ENCODE measurements at regions not wholly inside any gene's neighbourhood (a gene's known extent, or its start where the extent isn't known, plus 50 kb on each side); places are given as distances from the start of the nearest gene placed in this dataset.

- no peaks in the 10 kb centered on the region for H3K27me3 ChIP-seq (ENCODE audit: control insufficient read depth in 2 of 2, insufficient read depth in 2 of 2, low read length in 2 of 2)
- DNase-seq (ENCODE audit: low read depth, low spot score) (peak; percentile 99), FAIRE-seq (peak; percentile 91)
- TF ChIP-seq CTCF (IDR thresholded peaks at IDR 0.05; ENCODE audit: extremely low read depth in 1 of 2, insufficient read depth in 1 of 2, low read depth in 1 of 2, low read length in 2 of 2): no peak
- TF ChIP-seq EZH2 (IDR thresholded peaks at IDR 0.05; ENCODE audit: borderline replicate concordance, low read depth, low read length, severe bottlenecking): no peak
- TF ChIP-seq JUN (IDR thresholded peaks at IDR 0.05; ENCODE audit: borderline replicate concordance, insufficient read depth, insufficient read length, low read depth): peak; percentile 96
- peak; percentile 92 for TF ChIP-seq POLR2AphosphoS5 (IDR thresholded peaks at IDR 0.05; ENCODE audit: insufficient read depth, low read depth, low read length)
- peak; percentile 94 for TF ChIP-seq FOS (IDR thresholded peaks at IDR 0.05; ENCODE audit: borderline replicate concordance, insufficient read depth, low read length)
- TF ChIP-seq, protein P1, sequence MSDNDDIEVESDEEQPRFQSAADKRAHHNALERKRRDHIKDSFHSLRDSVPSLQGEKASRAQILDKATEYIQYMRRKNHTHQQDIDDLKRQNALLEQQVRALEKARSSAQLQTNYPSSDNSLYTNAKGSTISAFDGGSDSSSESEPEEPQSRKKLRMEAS (IDR thresholded peaks at IDR 0.05; ENCODE audit: insufficient read depth, insufficient read length): no peak
- TF ChIP-seq MYC (IDR thresholded peaks at IDR 0.05; ENCODE audit: low read depth, low read length): peak; percentile 48
- TF ChIP-seq GATA2 (IDR thresholded peaks at IDR 0.05; ENCODE audit: insufficient read depth, insufficient read length, low read depth, low read length): peak; percentile 55
- peak; percentile 89 for TF ChIP-seq POLR2A (IDR thresholded peaks at IDR 0.05; ENCODE audit: low read depth, low read length)
- H3K4me1 ChIP-seq (ENCODE audit: control insufficient read depth, extremely low read depth, insufficient read depth, low read length): peaks cover 58% of the 10 kb centered on the region
- dilution Hi-C loops (cut with MboI; ENCODE audit: extremely low pct_ligation_motif_present, low sequenced_read_pairs): no loop called here
- H3K9me1 ChIP-seq (replicated peaks; ENCODE audit: control insufficient read depth, extremely low read depth, insufficient read depth, low read length): no peaks in the 10 kb centered on the region
- no peak overlapping the region for H2AFZ ChIP-seq (ENCODE audit: low read depth, low read length)
- ChIA-PET CTCF (interaction anchor here (0.9 to 6.3 kb wide), 7 partner anchors 11 to 771 kb away, joined by 3 to 63 read pairs (median 6); no protein-coding TSS in a partner anchor), POLR2A (no interaction called here)
- BruUV-seq (replicated peaks): TSS peak; percentile 93
- intact Hi-C loops (cut with micrococcal nuclease): loop anchor here (1.0 to 5.0 kb wide), 7 partner anchors 47 to 379 kb away; partner anchors contain the start of genes CCDC28A and HEBP2
- no peaks in the 10 kb centered on the region for H3K9me3 ChIP-seq (replicated peaks; ENCODE audit: control insufficient read depth, insufficient read depth, low read length)
- no peaks in the 10 kb centered on the region for H4K20me1 ChIP-seq (replicated peaks; ENCODE audit: control insufficient read depth, extremely low read depth, insufficient read depth, low read length)
- no peaks in the 10 kb centered on the region for H3K36me3 ChIP-seq (ENCODE audit: control insufficient read depth in 2 of 2, extremely low read depth in 1 of 2, insufficient read depth in 2 of 2, low read length in 2 of 2)
- H3K9ac ChIP-seq (replicated peaks; ENCODE audit: extremely low read depth, insufficient read depth, low read length): peak overlapping the region; percentile 84
- peak overlapping the region; percentile 74 for H3K4me2 ChIP-seq (ENCODE audit: insufficient read depth, low read length)
- peaks cover 37% of the 10 kb centered on the region for H3K79me2 ChIP-seq (ENCODE audit: control insufficient read depth, insufficient read depth, low read length)
- peak overlapping the region; percentile 96 for H3K27ac ChIP-seq (ENCODE audit: insufficient read depth, low read depth, low read length)
- H3K4me3 ChIP-seq (replicated peaks in 1 of 3; ENCODE audit: insufficient read depth in 1 of 3, low read depth in 1 of 3, low read length in 3 of 3): peak overlapping the region in 1 of 3 experiments; percentile 34
Measured at GRCh38 chr6:138593124-138593877, 94.0 kb upstream of the NHSL1 start.

Measured in endothelial cell of umbilical vein (primary cell).